GM12891 (cell line): ENCODE measurements at regions not wholly inside any gene's neighbourhood (a gene's known extent, or its start where the extent isn't known, plus 50 kb on each side); places are given as distances from the start of the nearest gene placed in this dataset.

Experiments used
- PAX5 ChIP-seq: IDR thresholded peaks from 2 replicates; pipeline ENCODE4 v1.6.1; 2011; ENCODE audit warnings: low read length, moderate library complexity, mild to moderate bottlenecking; ENCODE audit not compliant: insufficient read depth, severe bottlenecking
- POLR2A ChIP-seq: IDR thresholded peaks from 2 replicates; pipeline ENCODE4 v1.6.1; 2011; ENCODE audit warnings: low read depth, low read length, control low read depth
- POLR2AphosphoS5 ChIP-seq: IDR thresholded peaks from 2 replicates; pipeline ENCODE4 v1.6.1; 2011; ENCODE audit warnings: low read depth, low read length, control low read depth
- SPI1 ChIP-seq: IDR thresholded peaks from 2 replicates; pipeline ENCODE4 v1.6.1; 2011; ENCODE audit warnings: low read depth, low read length, control low read depth
- TAF1 ChIP-seq: IDR thresholded peaks from 2 replicates; pipeline ENCODE4 v1.6.1; 2011; ENCODE audit warnings: low read depth, low read length, control low read depth

- TF ChIP-seq POLR2A: no peak
- no peak for TF ChIP-seq TAF1
- no peak for TF ChIP-seq POLR2AphosphoS5
- no peak for TF ChIP-seq PAX5
- TF ChIP-seq SPI1: no peak
Observed at GRCh38 chr21:28516991-28517592, 475.6 kb downstream of the LTN1 start.
